H1 (cell line): ENCODE measurements at regions not wholly inside any gene's neighbourhood (a gene's known extent, or its start where the extent isn't known, plus 50 kb on each side); places are given as distances from the start of the nearest gene placed in this dataset.

Experiments
- ATF3 ChIP-seq: IDR thresholded peaks from 2 replicates; pipeline ENCODE4 v1.6.1; 2011; ENCODE audit warnings: low read depth, mild to moderate bottlenecking, low read length; ENCODE audit not compliant: insufficient read depth
- CHD2 ChIP-seq: IDR thresholded peaks from 2 replicates; pipeline ENCODE4 v1.6.1; 2012; ENCODE audit warnings: low read length, improper control_type of control experiment
- CTCF ChIP-seq, 3 experiments: IDR thresholded peaks; 1 replicate in 2 of 3; 2 replicates in 1 of 3; pipeline versions ENCODE4 v1.5.1 to v1.6.1; 2011; ENCODE audit warnings: low read length in 3 of 3, mild to moderate bottlenecking in 3 of 3, inconsistent platforms in 2 of 3, low read depth in 1 of 3, moderate library complexity in 1 of 3; ENCODE audit not compliant: insufficient read depth in 1 of 3; ENCODE audit errors: control extremely low read depth in 1 of 3
- EZH2 ChIP-seq: fragments of 200-600 bp; sonication (generic); IDR thresholded peaks from 2 replicates; pipeline ENCODE4 v1.7.1; 2012; ENCODE audit warnings: low read depth, mild to moderate bottlenecking, moderate library complexity, low read length, inconsistent platforms; ENCODE audit not compliant: severe bottlenecking
- FOSL1 ChIP-seq: IDR thresholded peaks from 2 replicates; pipeline ENCODE4 v1.6.1; 2011; ENCODE audit warnings: mild to moderate bottlenecking, low read depth, low read length, moderate library complexity; ENCODE audit not compliant: insufficient read depth
- MAX ChIP-seq: IDR thresholded peaks from 2 replicates; pipeline ENCODE4 v1.6.1; 2012; ENCODE audit warnings: inconsistent platforms
- POLR2A ChIP-seq, 2 experiments: IDR thresholded peaks; 1 replicate in 1 of 2; 2 replicates in 1 of 2; pipeline ENCODE4 v1.6.1; 2011; ENCODE audit warnings: low read depth in 2 of 2, low read length in 2 of 2, mild to moderate bottlenecking in 2 of 2; ENCODE audit errors: control extremely low read depth in 1 of 2
- RAD21 ChIP-seq, 2 experiments: IDR thresholded peaks in 1 of 2; conservative IDR thresholded peaks in 1 of 2; 2 replicates each; pipeline ENCODE4 v1.6.1; 2011; ENCODE audit warnings: low read depth in 2 of 2, low read length in 2 of 2, improper control_type of control experiment in 1 of 2, inconsistent platforms in 1 of 2, mild to moderate bottlenecking in 1 of 2, moderate library complexity in 1 of 2
- SIN3A ChIP-seq, 2 experiments: IDR thresholded peaks in 1 of 2; conservative IDR thresholded peaks in 1 of 2; 2 replicates each; pipeline ENCODE4 v1.6.1; 2011 to 2012; ENCODE audit warnings: low read length in 2 of 2, improper control_type of control experiment in 1 of 2, low read depth in 1 of 2, mild to moderate bottlenecking in 1 of 2
- SRF ChIP-seq: IDR thresholded peaks from 2 replicates; pipeline ENCODE4 v1.6.1; 2011; ENCODE audit warnings: mild to moderate bottlenecking, low read depth, low read length, moderate library complexity
- SUZ12 ChIP-seq: fragments of 200-600 bp; sonication (generic); IDR thresholded peaks from 2 replicates; pipeline ENCODE4 v1.6.1; 2012; ENCODE audit warnings: mild to moderate bottlenecking, inconsistent platforms, low read length, moderate library complexity, mixed read lengths
- YY1 ChIP-seq: IDR thresholded peaks from 2 replicates; pipeline ENCODE4 v1.6.1; 2011; ENCODE audit warnings: low read depth, mild to moderate bottlenecking, low read length
- ZNF274 ChIP-seq: IDR thresholded peaks from 2 replicates; pipeline ENCODE4 v1.7.0; 2012; ENCODE audit warnings: low read length, borderline replicate concordance; ENCODE audit errors: extremely low read depth

GRCh38 chr21:15366555-15366954 is 301.8 kb upstream of the NRIP1 start:
- TF ChIP-seq CTCF (IDR thresholded peaks at IDR 0.05; ENCODE audit: control extremely low read depth in 1 of 3, insufficient read depth in 1 of 3, low read depth in 1 of 3, low read length in 3 of 3) (no peak), FOSL1 (no peak), RAD21 (IDR thresholded peaks at IDR 0.05 in 1 of 2, conservative IDR thresholded peaks at IDR 0.05 in 1 of 2; ENCODE audit: low read depth in 2 of 2, low read length in 2 of 2) (no peak), ATF3 (no peak), SUZ12 (no peak), SRF (no peak), SIN3A (conservative IDR thresholded peaks at IDR 0.05 in 1 of 2, IDR thresholded peaks at IDR 0.05 in 1 of 2; ENCODE audit: low read depth in 1 of 2, low read length in 2 of 2) (no peak), EZH2 (no peak), MAX (no peak), YY1 (no peak), CHD2 (no peak), ZNF274 (no peak), POLR2A (IDR thresholded peaks at IDR 0.05; ENCODE audit: control extremely low read depth in 1 of 2, low read depth in 2 of 2, low read length in 2 of 2) (no peak)
